ENCODE measurements at regions not wholly inside any gene's neighbourhood (a gene's known extent, or its start where the extent isn't known, plus 50 kb on each side); places are given as distances from the start of the nearest gene placed in this dataset.

- TF ChIP-seq CTCF (IDR thresholded peaks at IDR 0.05; ENCODE audit: insufficient read depth, low read length) (no peak), POLR2AphosphoS5 (IDR thresholded peaks at IDR 0.05; ENCODE audit: low read depth) (no peak), REST (IDR thresholded peaks at IDR 0.05; ENCODE audit: insufficient replicate concordance, low read depth) (no peak)
Observed at GRCh38 chr10:9103301-9103700, 1048.8 kb downstream of the GATA3 start.

Measured in HL-60 (cell line).